Glutamatergic neuron (in vitro differentiated cells): ENCODE measurements at regions not wholly inside any gene's neighbourhood (a gene's known extent, or its start where the extent isn't known, plus 50 kb on each side); places are given as distances from the start of the nearest gene placed in this dataset.

Experiments
- DNase-seq: peaks from one replicate; pipeline ENCODE4 v3.0.0; 2022
- H3K27ac Mint-ChIP-seq: one replicate; pipeline ENCODE4 v1.8.0; 2020; ENCODE audit warnings: mild to moderate bottlenecking, mixed read lengths, inconsistent platforms; ENCODE audit not compliant: unreplicated experiment
- H3K27me3 Mint-ChIP-seq: one replicate; pipeline ENCODE4 v1.8.0; 2020; ENCODE audit warnings: mild to moderate bottlenecking, moderate library complexity, mixed read lengths, inconsistent platforms; ENCODE audit not compliant: unreplicated experiment
- H3K36me3 Mint-ChIP-seq: one replicate; pipeline ENCODE4 v1.8.0; 2020; ENCODE audit warnings: mild to moderate bottlenecking, mixed read lengths, inconsistent platforms; ENCODE audit not compliant: unreplicated experiment
- H3K4me1 Mint-ChIP-seq: one replicate; pipeline ENCODE4 v1.8.0; 2020; ENCODE audit warnings: mild to moderate bottlenecking, low read depth, mixed read lengths, inconsistent platforms; ENCODE audit not compliant: unreplicated experiment
- H3K4me3 Mint-ChIP-seq: one replicate; pipeline ENCODE4 v1.8.0; 2020; ENCODE audit warnings: mild to moderate bottlenecking, mixed read lengths, inconsistent platforms; ENCODE audit not compliant: unreplicated experiment
- H3K9me3 Mint-ChIP-seq: one replicate; pipeline ENCODE4 v1.8.0; 2020; ENCODE audit warnings: mild to moderate bottlenecking, moderate library complexity, mixed read lengths, inconsistent platforms; ENCODE audit not compliant: unreplicated experiment
- CTCF ChIP-seq: fragments of 200-600 bp; sonication (generic); IDR thresholded peaks from one replicate; pipeline ENCODE4 v1.5.0; 2021; ENCODE audit not compliant: partially characterized antibody, unreplicated experiment

- Mint-ChIP-seq H3K27ac (no peak overlapping the region), H3K36me3 (no peaks in the 10 kb centered on the region), H3K4me3 (no peak overlapping the region), H3K4me1 (no peaks in the 10 kb centered on the region), H3K27me3 (no peaks in the 10 kb centered on the region), H3K9me3 (no peaks in the 10 kb centered on the region)
- no peak for DNase-seq
- TF ChIP-seq CTCF: no peak
These were observed 99.5 kb downstream of the MID1IP1 start for GRCh38 chrX:38900719-38901118.

DNA sequence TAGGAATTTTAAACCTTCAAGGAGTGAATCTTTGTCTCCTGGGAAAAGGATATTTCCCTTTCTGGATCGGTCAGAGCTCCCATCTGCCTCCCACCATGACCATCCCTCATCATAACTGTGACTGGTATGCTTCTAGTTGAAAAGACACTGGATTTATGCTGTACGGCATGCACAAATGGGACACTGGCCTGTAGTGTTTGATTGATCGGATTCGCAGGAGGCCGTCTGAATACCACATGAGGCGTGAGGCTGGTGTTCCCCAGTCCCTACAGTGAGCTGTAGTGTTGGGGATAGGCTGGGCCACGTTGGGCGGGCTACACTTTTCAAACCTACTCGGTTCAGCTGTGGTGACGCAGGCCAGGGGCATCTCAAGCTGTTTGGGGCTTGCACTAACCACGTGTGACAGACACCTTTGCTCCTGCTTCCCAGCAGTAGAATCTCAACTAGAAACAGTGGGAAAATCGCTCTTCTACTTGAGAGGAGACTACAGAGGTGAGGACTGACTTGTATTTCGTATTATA, 101.8 kb downstream of the MID1IP1 start:
- H3K9me3 Mint-ChIP-seq: no peaks in the 10 kb centered on the region

GRCh38 chrX:38916801-38917200, 115.5 kb downstream of the MID1IP1 start:
- DNase-seq: no peak
- H3K4me1 Mint-ChIP-seq: no peaks in the 10 kb centered on the region
- H3K27ac Mint-ChIP-seq: no peak overlapping the region
- no peaks in the 10 kb centered on the region for H3K27me3 Mint-ChIP-seq
- peaks cover 1% of the 10 kb centered on the region for H3K9me3 Mint-ChIP-seq
- no peak overlapping the region for H3K4me3 Mint-ChIP-seq
- TF ChIP-seq CTCF: no peak
- no peaks in the 10 kb centered on the region for H3K36me3 Mint-ChIP-seq

More for the DNA sequence above, 101.8 kb downstream of the MID1IP1 start:
- Mint-ChIP-seq H3K36me3 (no peaks in the 10 kb centered on the region), H3K27me3 (no peaks in the 10 kb centered on the region), H3K4me1 (no peaks in the 10 kb centered on the region), H3K4me3 (no peak overlapping the region), H3K27ac (no peak overlapping the region)
- TF ChIP-seq CTCF: no peak
- no peak for DNase-seq

DNA sequence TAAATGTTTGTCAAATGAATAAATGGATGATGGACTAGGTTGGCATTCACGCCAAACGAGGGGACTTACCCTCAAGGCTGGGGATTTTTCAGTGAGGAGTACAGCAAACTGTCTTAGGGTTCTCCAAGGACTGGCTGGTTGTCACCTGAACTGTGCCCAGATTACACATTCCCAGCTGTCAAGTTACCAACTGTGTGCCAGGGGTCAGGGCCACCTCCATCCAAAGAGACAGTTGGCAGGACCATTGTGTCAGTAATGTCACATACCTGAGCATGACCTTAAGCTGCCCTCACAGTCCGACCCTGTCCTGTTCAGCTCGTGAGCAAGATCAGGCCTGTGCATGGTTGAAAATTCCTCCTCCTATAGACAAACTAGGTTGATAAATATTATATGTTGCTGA, 116.7 kb downstream of the MID1IP1 start:
- Mint-ChIP-seq H3K9me3 (peaks cover 1% of the 10 kb centered on the region), H3K27me3 (no peaks in the 10 kb centered on the region), H3K27ac (no peak overlapping the region), H3K4me1 (no peaks in the 10 kb centered on the region), H3K4me3 (no peak overlapping the region), H3K36me3 (no peaks in the 10 kb centered on the region)
- no peak for DNase-seq
- TF ChIP-seq CTCF: no peak

GRCh38 chrX:38919202-38919601, 117.9 kb downstream of the MID1IP1 start:
- no peak for DNase-seq
- Mint-ChIP-seq H3K9me3 (peaks cover 1% of the 10 kb centered on the region), H3K36me3 (no peaks in the 10 kb centered on the region), H3K4me3 (no peak overlapping the region), H3K27me3 (no peaks in the 10 kb centered on the region), H3K4me1 (no peaks in the 10 kb centered on the region), H3K27ac (no peak overlapping the region)
- no peak for TF ChIP-seq CTCF
